ELF-1 (cell line): ENCODE measurements at regions not wholly inside any gene's neighbourhood (a gene's known extent, or its start where the extent isn't known, plus 50 kb on each side); places are given as distances from the start of the nearest gene placed in this dataset.

Experiments used
- DNase-seq: peaks from one replicate; pipeline ENCODE4 v3.0.0-alpha.2; 2016; ENCODE audit warnings: low read depth, low spot score

DNA sequence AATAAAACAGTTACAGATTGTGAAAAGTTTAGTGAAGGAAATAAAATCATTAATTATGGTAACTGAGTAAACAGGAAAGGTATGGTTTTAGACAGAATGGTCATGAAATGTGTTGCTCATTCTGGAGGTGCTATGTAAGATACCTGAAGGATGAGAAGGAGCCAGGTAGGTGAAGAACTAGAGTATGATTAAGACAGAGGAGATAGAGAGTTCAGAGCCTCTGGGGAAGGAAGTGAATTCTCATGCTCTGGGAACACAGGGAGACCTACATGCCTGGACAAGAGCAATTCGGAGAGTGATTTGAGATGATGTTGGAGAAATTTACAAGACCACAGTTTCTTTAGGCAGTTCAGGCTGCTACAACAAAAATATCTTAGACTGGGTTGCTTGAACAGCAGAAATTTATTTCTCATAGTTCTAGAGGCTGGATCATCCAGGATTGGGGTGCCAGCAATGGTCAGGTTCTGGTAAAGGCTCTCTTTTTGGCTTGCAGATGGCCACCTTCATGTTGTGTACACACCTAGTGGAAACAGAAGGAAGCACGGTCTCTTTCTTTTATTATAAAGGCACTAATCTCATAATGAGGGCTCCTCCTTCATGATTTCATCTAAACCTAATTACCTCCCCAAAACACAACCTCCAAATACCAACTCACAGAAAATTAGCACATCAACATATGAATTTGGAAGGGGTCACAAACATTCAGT, 1416.1 kb downstream of the PCDH7 start:
- no peak for DNase-seq

DNA sequence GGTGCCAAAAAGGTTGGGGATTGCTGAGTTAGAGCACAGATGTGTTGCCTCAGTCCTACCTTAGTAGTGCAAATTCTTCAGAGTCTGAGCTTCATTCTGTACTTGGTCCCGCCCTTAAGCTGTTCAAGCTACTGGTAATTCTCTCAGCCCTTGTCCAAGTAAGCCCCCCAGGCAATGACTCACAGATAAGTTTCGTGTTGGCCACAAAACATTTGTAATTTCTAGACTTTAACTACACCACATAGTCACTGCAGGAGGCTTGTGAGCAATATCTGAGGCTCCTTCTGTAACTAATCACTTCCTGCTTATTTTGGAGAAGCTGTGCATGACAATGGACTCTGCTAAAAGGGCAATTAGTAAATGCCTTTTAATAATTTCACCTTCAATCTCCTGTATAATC, 1420.5 kb downstream of the PCDH7 start:
- DNase-seq = peak; percentile 1

DNA sequence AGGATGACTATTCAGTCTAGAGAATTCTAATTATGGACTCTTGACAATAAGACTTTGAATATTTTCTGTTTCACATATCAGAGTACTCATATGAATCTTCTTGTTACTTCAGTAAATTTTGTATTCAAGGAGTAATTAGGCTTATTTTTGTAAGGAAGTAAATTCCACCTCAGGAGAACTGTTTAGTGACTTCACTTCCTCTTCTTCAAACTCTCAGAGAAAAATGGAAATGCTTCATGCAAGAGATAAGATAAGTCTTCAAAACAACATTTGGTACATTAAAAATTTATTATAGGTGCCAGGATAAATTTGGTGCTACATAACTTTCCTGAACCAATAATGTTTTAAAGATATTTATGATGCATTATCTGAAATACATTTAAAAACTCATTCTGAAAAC, 1421.9 kb downstream of the PCDH7 start:
- no peak for DNase-seq

DNA sequence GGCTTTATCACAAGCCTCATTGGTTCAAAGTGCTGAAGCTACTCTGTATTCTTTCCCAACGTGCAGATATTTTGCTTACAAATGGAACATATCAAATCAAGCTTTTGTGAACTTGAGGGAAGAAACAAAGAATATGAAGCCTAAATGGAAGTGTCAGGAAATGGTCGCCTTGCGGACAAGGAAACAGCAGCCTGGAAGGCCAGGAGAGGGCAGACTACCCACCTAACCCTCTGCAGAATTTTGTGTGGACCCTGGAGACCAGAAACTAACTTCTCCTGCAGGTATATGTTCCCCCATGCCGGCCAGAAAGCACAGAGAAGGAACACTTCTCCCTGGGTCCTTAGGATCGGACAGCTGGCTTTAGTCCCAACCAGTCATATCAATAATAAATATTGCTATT, 1425.8 kb downstream of the PCDH7 start:
- DNase-seq = no peak

DNA sequence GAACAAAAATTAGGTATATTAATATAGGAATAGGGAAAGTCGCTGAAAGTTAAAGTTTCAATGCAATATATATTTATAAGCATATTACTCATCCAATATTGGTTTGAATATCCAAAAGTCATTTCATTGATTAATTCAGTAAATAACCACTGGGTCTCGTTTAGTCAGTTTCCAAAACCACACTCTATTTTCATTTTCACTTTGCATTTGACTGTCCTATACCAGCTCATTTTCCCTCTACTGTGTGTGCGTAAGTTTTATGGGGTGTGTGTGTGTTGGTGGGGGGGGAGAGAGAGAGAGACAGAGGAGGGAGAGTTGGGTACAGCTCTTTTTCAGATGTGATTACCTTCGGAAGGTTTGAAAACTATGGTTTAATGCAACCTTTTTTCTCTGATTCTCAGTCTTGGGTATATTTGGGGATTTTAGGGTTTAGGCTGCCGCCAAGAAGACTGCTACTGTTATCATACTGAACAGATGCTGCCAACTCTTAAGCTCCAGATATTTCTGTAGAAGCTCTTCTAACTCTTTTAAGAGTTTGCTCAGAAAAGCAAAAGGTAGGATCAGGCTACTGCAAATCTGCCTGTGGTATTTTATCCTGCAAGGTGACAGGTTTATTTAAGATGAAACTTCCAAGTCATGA, 1427.4 kb downstream of the PCDH7 start:
- DNase-seq = no peak

DNA sequence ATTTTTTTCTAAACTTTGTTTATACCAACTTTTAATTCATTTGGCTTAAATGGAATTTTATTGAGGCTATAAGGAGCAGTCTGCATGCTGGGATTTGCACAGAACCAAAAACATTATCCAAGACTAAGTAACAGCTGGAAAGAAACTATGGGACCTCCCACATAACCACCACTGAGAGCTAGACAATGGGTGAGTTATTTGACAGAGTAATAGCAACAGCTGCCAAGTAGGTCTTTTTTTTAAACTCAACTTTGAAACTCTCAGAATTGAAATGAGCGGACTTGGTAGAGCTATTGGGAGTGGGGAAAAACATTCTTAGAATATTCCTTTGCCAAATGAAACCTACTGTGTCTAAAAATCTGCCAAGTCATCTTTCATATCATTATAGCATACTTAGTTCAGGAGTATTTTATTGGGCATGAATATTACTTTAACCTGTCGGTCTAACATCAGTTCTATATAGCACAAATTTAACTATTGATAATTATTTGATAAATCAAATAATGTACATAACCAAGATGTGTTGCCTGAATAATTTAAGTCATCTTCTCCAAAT, 1428.0 kb downstream of the PCDH7 start:
- no peak for DNase-seq

DNA sequence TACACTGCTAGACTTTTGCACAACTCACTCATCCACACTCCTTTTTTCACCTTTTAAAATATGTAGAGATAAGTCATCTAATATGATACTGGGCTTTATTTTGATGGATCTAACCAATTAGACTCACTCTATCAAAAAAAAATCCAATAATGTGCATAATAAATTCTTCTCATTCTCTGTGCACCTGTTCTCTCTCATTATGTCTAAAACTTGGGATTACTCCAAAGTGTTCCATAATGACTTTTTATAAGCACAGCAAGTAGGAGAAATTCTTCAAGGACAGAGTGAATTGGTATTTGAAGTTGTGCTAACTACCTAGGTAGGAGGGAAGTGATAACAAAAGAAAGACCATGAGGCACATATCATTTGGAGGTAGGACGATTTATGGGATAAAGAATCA, 1438.8 kb downstream of the PCDH7 start:
- DNase-seq = no peak

DNA sequence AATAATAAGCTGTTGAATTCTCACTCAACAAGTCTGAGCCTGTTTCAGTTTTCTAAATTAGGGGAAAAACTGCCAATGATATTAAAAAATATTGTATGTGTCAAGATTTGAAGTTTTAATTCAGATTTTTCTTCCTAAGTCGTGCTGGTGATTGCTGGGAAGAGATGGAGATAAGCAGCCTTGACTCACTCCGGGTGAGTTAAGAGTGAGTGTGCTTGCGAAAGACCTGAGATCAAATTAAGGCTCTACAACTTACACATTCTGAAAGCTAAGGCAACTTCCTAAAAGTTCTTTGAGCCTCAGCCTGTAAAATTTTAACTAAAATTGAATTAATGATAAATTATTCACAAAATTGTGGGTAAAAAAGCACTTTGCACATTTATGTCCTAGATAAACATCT, 1441.2 kb downstream of the PCDH7 start:
- no peak for DNase-seq

DNA sequence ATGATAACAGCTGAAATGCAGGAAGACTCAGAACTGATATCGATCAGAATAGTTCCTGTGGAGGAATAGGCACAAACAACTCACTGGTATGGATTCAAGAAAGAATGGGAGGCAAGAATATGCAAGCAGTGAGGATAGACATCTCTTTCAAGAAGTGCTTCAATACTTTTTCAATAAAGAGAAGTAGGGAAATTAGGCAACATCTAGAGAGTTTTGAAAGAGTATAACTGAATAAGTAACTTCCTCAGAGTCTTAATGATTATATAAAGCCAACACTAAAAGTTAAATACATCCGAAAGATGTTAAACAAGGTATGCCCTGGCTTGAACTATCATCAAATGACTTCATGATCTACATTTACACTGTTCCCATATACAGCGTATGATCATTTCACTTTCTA, 1443.0 kb downstream of the PCDH7 start:
- DNase-seq = no peak

DNA sequence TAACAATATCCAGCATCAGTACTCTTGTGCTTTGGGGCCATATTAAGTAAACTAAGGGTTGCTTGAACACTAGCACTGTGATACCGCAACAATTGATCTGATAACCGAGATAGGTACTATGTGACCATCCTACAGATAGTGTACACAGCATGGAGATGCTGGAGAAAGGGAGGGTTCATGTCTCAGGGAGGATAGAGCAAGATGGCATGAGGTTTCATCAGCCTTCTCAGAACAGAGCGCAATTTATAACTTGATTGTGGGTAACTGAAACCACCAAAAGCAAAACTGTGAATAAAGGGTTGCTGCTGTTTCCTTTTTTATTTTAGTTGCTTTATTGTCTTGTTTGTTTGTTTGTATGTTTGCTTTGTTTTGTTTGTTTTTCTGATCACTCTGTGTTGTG, 1449.7 kb downstream of the PCDH7 start:
- DNase-seq = no peak

DNA sequence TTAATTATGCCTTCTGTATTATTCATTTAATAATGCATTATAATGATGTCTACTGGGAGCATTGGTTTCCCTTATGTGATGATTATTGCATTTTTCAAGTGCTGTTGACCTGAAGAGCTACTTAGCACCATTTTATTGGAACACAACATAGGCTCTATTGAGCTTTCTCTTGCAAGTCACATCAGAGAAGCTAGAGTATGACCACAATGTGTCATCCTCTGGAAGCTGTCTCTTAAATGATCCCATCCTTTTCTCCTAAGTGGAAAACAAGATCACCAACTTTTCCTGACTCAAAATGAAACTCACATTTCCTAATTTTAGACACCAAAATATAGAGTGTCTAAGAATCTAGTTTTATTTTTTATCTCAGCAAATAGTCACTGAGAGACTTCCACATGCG, 1451.9 kb downstream of the PCDH7 start:
- no peak for DNase-seq

DNA sequence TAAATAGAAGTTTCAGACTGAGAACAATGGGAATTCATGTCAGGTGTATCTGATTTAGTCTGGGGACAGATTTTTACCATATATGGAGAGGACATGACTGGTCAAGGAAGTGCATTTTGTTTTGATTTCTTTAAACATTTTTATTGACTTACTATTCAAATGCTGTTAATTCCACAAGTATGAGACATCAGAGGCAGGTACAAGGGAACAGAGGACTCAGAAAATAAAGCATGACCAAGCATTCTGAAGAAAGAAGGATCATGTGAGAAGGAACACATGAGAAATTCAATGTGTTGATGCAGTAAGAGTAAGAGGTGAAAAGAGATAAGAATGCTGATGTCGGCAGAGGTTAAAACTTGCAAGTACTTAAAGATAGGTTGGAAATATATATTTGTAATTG, 1452.6 kb downstream of the PCDH7 start:
- no peak for DNase-seq

DNA sequence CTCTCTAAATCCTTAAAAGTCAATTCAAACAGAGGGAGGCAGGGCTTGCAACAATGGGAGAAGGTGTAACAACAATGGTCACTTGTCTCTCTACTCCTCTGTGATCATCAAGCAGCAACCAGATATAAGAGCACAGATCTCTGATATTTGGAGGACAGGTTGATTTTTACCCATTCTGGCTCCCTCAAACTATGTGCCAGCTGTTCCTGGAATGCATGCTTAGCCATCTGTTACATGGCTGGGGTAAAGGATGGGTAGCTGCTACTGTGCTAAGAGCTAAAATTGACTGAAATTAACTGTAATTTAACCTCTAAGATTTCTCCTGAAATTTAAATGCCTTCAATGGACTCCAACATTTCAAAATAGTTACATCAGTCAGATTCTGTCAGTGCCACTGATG, 1459.9 kb downstream of the PCDH7 start:
- no peak for DNase-seq

DNA sequence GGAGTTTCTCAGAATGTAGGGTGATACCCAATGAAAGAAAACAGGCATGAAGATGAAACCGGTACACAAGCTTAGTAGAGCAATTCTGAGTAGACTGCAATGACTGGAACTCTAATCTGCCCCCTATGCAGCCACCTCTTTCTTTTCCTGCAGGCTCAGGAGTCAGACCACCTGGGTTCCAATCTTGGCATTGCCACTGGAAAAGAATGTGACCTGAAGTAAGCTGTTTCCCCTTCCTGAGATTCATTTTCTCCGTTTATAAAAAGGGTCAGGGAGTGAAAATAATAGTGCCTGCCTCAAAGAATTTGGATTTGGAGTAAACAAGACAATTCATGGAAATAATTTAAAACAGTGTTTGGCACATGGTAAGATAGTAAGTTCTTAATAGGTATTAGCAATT, 1464.0 kb downstream of the PCDH7 start:
- DNase-seq = no peak

DNA sequence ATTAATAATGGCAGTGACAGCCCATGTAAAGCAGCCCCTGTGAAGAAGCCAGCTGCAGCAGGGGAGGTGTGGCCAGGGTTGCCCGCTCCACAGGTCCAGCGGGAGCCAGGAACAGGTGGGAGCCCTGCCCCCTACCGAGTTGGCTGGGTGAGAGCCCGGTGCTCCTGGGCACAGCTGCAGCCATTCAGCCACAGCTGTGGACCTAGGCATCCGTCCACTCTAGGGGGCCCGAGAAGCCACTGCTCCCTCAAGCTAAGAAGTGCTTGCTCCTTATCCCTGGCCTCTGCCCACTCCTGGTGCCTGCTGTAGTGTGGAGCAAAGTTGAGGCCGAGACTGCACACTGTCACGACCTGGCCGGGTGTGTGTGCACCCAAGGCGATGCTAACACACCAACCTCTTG, 1469.0 kb downstream of the PCDH7 start:
- DNase-seq = no peak

DNA sequence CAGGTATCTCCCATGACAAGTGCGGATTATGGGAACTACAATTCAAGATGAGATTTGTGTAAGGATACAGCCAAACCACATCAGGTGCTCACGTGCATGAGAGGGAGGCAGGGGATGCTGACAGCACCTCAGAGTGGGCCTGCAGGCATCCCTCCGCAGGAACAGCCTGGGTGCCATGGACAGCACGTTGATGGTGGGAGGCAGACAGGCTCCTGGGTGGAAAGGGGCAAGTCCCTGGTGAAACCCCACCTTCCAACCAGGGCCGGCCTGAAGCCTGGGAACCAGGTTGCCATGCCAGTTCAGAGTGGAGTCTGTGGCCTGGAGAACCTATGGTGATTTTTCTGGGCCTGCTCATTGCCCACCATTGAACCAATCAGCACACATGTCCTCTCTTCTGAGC, 1469.6 kb downstream of the PCDH7 start:
- DNase-seq = no peak

DNA sequence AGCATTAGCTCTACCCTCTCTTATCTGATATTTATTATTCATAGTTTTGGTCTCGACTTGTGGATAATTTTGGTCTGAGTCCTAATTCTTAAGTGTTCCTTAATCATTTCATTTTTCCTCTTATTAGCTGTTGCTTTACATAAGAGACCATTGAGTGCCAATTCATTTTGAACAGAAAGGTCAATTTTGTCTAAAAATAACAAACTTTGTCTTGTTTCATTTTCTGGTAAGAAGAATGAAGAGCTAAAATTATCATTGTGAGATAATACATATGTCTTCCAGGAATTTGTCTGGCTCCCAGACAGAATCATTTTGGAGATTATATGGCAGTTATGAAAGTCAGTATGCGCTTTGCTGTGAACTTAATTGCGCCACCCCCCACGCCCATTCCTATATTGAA, 1471.8 kb downstream of the PCDH7 start:
- no peak for DNase-seq

DNA sequence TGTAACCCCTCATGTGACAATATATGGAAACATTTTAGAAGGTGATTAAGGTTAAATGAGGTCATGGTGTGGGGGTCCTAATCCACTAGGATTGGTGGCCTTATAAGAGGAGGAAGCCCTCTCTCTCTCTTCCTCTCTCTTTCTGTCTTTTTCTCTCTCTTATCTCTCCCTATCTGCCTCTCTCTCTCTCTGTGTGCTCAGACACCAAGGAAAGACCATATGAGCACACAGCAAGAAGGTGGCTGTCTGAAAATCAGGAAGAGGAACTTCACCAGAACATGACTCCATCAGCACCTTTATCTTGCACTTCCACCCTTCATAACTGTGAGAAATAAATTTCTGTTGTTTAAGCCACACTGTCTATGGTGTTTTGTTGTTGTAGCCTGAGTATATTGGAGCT, 1472.2 kb downstream of the PCDH7 start:
- DNase-seq = no peak

DNA sequence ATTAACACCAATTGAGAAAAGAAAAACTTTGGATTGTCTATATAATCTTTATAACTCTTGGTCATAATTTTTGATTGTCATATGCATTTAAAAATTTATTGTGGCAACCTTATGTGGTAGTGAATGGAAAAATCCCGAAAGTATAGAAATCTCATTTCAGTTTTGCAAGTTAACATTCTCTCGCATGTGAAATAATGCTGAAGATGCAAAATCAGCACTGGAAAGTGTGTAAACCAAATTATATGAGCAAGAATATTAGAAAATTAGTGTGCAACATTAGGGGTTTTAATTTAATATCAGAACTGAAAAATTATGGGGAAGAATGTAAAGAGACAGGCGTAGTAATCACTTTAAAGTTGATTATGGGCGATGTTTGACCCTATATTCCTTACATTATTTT, 1472.8 kb downstream of the PCDH7 start:
- no peak for DNase-seq

DNA sequence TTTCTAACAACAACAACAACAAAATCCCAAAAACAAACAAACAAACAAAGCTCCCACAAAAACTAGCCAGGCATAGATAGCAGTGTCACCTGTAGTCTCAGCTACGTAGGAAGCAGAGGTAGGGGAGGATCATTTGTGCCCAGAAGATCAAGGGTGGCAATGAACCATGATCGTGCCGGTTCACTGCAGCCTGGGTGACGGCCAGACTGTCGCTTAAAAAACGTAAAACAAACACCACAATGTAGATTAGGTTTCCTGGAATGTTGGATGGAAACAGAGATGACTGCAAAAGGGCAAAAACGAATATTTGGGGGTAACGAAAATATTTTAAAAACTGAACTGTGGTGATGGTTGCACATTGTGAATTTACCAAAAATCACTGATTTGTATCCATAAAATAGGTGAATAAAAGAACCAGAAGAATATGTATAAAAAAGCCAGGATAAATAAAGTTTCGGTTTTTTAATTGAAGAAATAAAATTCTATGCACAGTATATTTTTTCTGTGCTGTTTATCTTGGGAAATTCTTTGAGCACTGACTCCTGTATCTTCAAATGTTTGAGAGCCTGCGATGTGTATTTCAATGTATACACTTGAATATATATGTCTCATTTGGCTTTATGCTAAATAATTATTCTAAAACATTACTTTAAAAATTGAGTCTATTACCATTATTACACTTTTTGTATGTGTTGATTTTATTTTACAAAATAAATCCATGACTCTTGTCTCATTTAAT, 1477.0 kb downstream of the PCDH7 start:
- no peak for DNase-seq

DNA sequence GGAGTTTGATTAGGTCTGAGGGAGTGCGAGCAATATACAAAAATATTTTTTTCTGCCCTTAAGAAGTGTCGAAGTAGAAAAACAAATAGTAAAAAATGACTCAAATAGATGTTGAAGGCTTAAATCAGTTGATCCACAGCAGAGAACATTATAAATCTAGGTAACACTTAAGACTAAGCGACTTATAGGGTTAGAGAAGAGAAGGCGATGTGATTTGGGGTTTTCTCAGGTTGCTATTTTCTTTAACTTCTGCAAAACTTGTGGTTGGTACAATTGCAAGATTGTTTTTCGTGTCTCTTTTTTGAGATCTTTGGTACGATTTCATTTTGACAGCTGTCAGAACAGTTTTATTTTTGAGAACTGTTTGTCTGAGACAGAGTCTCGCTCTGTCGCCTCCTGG, 1479.5 kb downstream of the PCDH7 start:
- no peak for DNase-seq

DNA sequence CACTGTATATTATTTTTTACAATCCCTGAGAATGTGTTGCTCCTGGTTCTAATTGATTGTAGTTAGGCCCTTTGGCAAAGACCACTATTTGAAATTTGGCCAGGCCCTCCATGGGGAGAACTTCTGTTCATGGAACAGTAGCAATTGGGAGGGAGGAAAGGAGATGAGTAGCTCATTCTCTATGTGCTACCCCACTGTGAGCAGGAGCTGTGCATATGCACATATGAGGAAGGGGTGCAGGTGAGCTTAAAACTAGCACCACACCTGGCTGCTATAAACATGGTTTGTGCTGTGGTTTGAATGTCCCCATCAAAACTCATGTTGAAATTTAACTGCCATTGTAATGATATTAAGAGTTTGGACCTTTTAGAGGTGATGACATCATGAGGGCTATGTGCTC, 1483.2 kb downstream of the PCDH7 start:
- DNase-seq = no peak

DNA sequence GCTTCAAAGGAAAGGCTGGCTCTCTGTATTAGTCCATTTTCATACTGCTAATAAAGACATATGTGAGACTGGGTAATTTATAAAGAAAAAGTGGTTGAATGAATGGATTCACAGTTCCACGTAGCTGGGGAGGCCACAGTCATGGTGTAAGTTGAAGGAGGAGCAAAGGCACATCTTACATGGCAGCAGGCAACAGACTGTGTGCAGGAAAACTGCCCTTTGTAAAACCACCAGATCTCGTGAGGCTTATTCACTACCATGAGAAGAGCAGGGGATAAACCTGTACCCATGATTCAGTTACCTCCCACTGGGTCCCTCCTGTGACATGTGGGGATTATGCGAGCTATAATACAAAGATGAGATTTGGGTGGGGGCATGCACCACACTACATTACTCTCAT, 1486.6 kb downstream of the PCDH7 start:
- no peak for DNase-seq
